SKM-1 treated with dmso at 0.1 percent for 144 hours (cell line): ENCODE measurements at regions not wholly inside any gene's neighbourhood (a gene's known extent, or its start where the extent isn't known, plus 50 kb on each side); places are given as distances from the start of the nearest gene placed in this dataset.

Source experiments
- DNase-seq: peaks from one replicate; lab custom pipeline; 2025; ENCODE audit not compliant: unreplicated experiment; lab: John Stamatoyannopoulos, UW

- DNase-seq = no peak
These were observed 163.5 kb downstream of the RNF152 start for GRCh38 chr18:61729322-61729721.

GRCh38 chr18:61727241-61728193 is 165.3 kb downstream of the RNF152 start:
- DNase-seq = no peak

DNA sequence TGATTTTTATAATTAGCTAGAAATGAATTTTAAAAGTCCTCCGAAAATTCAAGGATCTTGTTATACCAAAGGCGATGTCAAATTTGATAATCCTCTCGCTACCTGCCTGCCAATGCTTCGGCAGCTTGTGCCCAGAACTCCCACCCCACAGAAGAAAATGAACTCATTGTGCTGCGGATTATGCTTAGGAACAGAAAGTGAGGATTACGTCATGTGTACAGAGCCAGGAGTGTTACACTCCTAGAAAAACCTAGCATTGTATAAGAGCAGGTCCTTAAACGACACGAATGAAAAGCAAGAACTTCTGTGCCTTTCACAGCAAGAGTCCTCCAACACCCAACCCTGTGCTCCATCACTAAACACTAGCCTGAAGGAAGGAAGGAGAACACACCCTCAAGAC is 168.3 kb downstream of the RNF152 start:
- DNase-seq = no peak

DNA sequence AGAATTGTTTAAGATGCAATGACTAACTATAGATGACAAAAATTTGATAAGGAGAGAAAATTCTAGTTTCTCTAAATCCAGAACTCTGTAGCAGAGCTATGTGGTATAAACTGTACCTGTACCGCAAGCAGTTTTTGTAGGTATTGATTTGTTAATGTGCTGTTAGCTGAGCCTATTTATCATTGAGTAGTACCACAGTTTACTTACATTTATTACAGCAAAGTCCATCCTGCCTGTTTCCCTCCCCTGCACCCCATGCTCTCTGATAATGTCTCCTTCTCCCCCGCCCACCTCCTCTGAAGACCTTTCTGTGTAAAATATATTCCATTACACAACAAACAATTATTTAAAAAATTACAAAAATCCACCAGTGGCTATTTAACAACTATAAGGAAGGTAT is 170.6 kb downstream of the RNF152 start:
- no peak for DNase-seq

DNA sequence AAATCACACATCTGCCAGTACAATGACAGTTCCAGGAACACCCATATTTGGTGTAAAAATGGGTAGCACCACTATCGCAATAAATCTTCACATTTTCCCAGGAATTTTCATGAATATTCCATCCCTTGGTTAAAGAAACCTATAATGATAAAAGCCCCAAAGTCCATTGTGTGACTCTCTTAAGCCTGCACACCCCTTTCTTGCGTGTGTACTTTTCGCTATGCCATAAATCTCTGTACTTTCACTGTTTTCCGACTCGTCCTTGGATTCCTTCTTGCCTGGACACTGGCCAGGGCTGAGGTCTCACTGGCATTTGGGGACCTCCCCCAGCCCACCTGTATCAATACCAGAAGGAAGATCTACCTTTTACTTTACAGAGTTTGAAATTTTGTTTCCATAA is 172.3 kb downstream of the RNF152 start:
- DNase-seq = no peak

DNA sequence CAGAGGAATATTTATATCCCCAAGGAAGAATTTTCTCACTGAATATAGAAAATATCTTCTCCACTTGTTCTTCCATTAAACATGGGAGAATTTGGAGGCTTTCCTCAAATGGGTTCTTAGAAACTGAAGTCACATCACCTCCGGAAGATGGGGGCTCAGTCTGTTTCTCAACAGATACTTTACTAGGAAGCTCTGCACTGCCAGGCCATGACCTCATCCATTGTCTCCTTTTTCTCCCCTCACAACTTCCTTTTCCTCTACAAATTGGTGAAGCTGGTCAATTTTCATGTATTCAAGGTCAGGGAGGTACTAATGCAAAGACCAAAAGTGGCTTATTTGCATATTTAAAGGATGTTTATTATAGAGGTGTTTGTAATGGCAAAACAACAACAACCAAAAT is 173.1 kb downstream of the RNF152 start:
- no peak for DNase-seq

DNA sequence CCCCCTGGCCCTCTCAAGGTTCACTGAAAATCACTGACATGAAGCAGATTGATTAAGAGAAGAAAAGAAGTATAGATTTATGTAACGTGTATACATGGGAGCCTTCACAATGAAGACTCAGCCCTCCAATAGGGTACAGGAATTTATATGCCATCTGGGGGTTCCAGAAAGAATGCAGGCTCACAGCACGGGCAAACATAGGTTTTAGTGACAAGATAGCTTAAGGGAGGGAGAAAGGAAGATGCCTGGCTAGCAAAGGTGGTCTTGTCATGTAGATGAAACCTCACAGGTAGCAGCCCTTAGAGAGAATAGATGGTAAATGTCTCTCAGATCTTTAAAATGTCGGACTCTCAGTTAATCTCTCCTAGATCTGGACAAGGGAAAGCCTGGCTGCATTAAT is 173.9 kb downstream of the RNF152 start:
- no peak for DNase-seq

- DNase-seq = no peak
These were observed 178.4 kb downstream of the RNF152 start for GRCh38 chr18:61714421-61714820.

DNA sequence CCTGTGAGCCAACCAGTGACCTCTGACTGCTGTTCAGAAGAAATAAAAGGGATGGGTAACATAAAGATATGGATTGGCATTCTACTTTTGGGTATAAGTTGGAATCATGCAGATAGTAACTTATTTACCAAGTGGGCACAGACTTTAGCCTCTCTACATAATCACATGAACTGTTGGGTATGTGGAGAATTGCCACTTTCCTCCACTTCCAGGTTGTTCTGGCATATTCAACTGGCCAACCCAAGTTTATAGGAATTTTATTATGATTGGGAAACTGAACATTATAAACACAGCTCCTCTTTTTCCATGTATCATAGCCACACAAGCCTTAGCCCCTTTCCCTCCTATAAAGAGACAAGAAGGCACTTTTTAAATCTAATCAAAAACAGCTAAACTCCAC is 179.3 kb downstream of the RNF152 start:
- no peak for DNase-seq

- no peak for DNase-seq
These were observed 182.7 kb downstream of the RNF152 start for GRCh38 chr18:61710082-61710620.

GRCh38 chr18:61706276-61706915 is 186.4 kb downstream of the RNF152 start:
- DNase-seq = no peak

- no peak for DNase-seq
These were observed 189.3 kb downstream of the RNF152 start for GRCh38 chr18:61703508-61703907.

- DNase-seq = no peak
These were observed 190.8 kb downstream of the RNF152 start for GRCh38 chr18:61702007-61702406.

DNA sequence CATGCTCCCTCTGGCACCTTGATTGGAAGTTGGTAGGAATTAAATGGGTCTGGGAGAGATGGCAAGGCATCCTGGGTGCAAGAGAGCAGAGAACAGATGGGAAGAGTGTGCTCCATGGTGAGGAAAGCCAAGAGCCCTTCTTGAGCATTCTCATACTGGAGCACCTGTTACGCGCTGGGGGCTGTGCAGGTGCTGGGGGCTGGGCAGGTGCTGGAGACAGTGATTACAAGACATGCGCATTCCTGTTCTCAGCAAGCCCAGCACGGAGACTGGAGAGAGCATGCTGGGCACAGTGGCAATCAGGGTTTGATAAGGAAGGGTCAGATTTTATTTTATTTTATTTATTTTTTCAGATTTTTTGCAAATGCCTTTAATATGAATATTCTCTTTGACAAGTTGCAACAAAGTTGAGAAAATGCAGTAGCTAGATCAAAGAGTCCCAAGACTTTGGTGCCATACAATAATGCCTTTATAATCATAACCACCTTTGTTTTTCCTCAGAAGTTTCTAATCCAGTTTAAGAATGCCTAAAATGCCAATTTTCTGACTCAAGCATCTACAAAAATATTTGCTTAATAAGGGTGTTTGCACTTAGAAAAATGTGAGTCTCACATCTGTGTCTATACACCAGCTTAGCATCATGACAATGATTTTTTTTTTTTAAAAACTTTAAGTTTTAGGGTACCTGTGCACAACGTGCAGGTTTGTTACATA is 193.3 kb downstream of the RNF152 start:
- no peak for DNase-seq

DNA sequence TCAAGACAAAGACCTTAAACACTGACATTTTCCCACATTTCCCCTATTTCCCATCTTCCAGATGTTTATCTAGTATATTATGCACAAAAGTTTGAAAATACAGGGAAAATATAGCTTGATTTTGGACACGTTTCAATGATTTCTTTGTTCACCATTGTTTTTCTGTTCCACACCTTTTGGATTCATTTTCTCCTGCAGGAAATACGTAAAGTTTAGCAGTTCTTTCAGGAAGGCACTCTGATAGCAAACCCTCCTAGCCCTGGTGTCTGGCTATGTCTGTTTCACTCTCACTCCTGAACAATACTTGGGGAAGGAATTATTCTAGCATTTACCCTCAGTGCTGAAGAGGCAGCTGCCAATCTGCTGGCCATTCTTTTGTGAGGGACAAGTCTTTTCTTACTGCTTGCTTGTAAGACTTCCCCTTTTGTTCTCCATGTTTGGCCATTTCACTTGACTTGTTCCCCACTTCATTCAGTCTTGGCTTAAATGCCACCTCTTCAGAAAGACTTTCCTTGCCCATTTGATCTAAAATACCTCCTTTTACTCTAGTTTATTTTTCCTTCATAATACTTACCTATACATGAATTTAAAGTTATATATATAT is 195.4 kb downstream of the RNF152 start:
- no peak for DNase-seq

GRCh38 chr18:61694236-61694635 is 198.6 kb downstream of the RNF152 start:
- no peak for DNase-seq

DNA sequence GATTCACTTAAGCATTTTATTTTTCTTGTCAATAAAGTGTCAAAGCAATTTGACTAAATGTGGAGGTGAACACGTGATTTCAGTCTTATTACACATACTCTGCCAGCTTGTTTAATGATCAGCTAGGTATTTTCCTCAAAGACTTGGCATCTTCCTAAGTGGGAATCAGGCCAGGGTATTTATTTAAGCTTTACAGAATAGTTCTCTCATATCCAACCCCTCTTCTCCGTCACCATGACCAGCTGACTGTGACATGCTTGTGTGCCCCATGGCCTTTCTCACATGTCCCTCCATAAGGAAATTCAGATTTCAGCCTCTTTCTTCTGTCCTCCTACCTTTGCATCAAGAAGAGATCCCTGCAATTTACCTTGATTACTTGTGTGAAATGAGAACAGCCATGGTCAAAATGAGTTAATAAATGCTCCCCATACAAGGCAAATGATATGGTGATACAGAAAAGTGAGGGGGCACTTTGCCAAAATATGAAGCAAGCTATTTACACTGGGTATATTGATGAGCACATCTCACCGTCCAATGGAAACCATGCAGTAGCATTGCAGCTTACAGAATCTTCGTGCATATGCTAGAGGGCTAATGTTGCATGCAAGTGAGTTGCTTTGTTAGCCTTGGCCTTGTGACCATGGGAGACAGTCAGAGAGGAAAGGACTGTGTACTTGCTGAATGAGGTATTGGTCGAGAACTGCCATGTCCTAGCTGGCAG is 202.2 kb downstream of the RNF152 start:
- no peak for DNase-seq

GRCh38 chr18:61687317-61687716 is 205.5 kb downstream of the RNF152 start:
- DNase-seq = no peak

- DNase-seq = no peak
These were observed 209.0 kb downstream of the RNF152 start for GRCh38 chr18:61683856-61684255.

DNA sequence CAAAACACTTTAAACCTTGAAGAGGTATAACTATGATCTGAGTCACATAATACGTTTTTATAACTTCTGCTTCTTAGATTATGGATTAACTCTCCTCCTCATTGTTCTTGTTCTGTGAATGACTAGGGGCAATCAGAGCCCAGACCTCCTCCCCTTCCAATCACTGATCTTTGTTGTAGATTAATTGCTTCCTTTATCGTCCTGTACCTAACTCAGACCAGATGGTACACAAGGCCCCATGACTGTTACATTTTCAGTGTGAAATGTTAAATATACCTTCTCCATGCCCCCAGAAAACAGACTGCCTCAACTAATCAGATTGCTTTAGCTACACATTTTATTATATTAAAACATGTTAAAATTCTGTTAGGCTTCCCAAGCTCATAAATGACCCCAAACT is 211.7 kb downstream of the RNF152 start:
- no peak for DNase-seq
